HL-60 (cell line): ENCODE measurements at regions not wholly inside any gene's neighbourhood (a gene's known extent, or its start where the extent isn't known, plus 50 kb on each side); places are given as distances from the start of the nearest gene placed in this dataset.

Experiments used
- CTCF ChIP-seq: IDR thresholded peaks from one replicate; pipeline ENCODE4 v1.5.1; 2011; ENCODE audit warnings: low read length, control low read depth, inconsistent platforms; ENCODE audit not compliant: insufficient read depth
- GABPA ChIP-seq: IDR thresholded peaks from 2 replicates; pipeline ENCODE4 v1.6.1; 2012; ENCODE audit warnings: low read depth
- POLR2AphosphoS5 ChIP-seq: IDR thresholded peaks from 2 replicates; pipeline ENCODE4 v1.6.1; 2012; ENCODE audit warnings: low read depth
- REST ChIP-seq: IDR thresholded peaks from 2 replicates; pipeline ENCODE4 v1.6.1; 2012; ENCODE audit warnings: low read depth; ENCODE audit not compliant: insufficient replicate concordance

DNA sequence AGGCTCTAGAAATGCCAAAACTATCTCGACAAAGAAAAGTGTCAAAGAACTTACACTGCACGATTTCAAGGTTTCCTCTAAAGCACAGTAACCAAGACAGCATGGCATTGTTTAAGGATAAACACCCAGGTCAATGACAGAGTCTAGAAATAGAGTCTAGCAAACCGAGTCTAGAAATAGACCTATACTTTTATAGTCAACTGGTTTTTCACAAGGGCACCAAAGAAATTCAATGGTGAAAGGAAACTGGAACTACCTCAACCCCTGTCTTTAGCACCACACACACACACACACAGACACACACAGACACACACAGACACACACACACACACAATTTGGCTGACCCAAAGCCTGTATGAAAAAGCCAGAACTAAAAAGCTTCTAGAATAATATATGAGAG, 67.1 kb upstream of the PGBD5 start:
- TF ChIP-seq CTCF (no peak), REST (no peak), POLR2AphosphoS5 (no peak), GABPA (no peak)
